ENCODE measurements at regions not wholly inside any gene's neighbourhood (a gene's known extent, or its start where the extent isn't known, plus 50 kb on each side); places are given as distances from the start of the nearest gene placed in this dataset.

GRCh38 chr5:62190931-62191330 lies 115.1 kb upstream of the KIF2A start:
- TF ChIP-seq CTCF (IDR thresholded peaks at IDR 0.05) (no peak), POLR2A (IDR thresholded peaks at IDR 0.05) (no peak)
